H9 (cell line): ENCODE measurements at regions not wholly inside any gene's neighbourhood (a gene's known extent, or its start where the extent isn't known, plus 50 kb on each side); places are given as distances from the start of the nearest gene placed in this dataset.

ENCODE experiments used
- DNase-seq: peaks from one replicate; pipeline ENCODE4 v3.0.0-alpha.2; 2017
- H2AFZ ChIP-seq: one replicate; pipeline ENCODE4 v1.6.1; 2013; ENCODE audit warnings: mild to moderate bottlenecking, low read length, control low read depth, moderate library complexity
- H2AK5ac ChIP-seq: 2 replicates; pipeline ENCODE4 v1.6.1; 2013; ENCODE audit warnings: low read length, control low read depth, mixed read lengths; ENCODE audit not compliant: insufficient read length
- H2BK120ac ChIP-seq: one replicate; pipeline ENCODE4 v1.6.1; 2013; ENCODE audit warnings: low read depth, mild to moderate bottlenecking, low read length, control low read depth, inconsistent platforms; ENCODE audit not compliant: poor library complexity, severe bottlenecking
- H2BK12ac ChIP-seq: 2 replicates; pipeline ENCODE4 v1.6.1; 2013; ENCODE audit warnings: low read length, control low read depth, mixed read lengths, low read depth; ENCODE audit not compliant: insufficient read length
- H2BK15ac ChIP-seq: 2 replicates; pipeline ENCODE4 v1.6.1; 2013; ENCODE audit warnings: low read depth, low read length, control low read depth
- H2BK20ac ChIP-seq: one replicate; pipeline ENCODE4 v1.6.1; 2013; ENCODE audit warnings: low read depth, mild to moderate bottlenecking, low read length, control low read depth, inconsistent platforms; ENCODE audit not compliant: poor library complexity, severe bottlenecking
- H2BK5ac ChIP-seq: 2 replicates; pipeline ENCODE4 v1.6.1; 2013; ENCODE audit warnings: low read length, control low read depth, mixed read lengths; ENCODE audit not compliant: insufficient read length
- H3K14ac ChIP-seq: 2 replicates; pipeline ENCODE4 v1.6.1; 2013; ENCODE audit warnings: low read length, control low read depth; ENCODE audit not compliant: insufficient read depth
- H3K18ac ChIP-seq: 2 replicates; pipeline ENCODE4 v1.6.1; 2013; ENCODE audit warnings: low read depth, mild to moderate bottlenecking, mixed read lengths, low read length, control low read depth; ENCODE audit not compliant: insufficient read length
- H3K23ac ChIP-seq: 2 replicates; pipeline ENCODE4 v1.6.1; 2013; ENCODE audit warnings: low read length, control low read depth, mixed read lengths, low read depth; ENCODE audit not compliant: insufficient read length
- H3K23me2 ChIP-seq: 2 replicates; pipeline ENCODE4 v1.6.1; 2013; ENCODE audit warnings: low read depth, mild to moderate bottlenecking, mixed read lengths, low read length, control low read depth; ENCODE audit not compliant: insufficient read length, poor library complexity, severe bottlenecking
- H3K27ac ChIP-seq: 2 replicates; pipeline ENCODE4 v1.5.1; 2013; ENCODE audit warnings: low read length, control low read depth, mixed read lengths, low read depth; ENCODE audit not compliant: insufficient read length
- H3K27me3 ChIP-seq: 2 replicates; pipeline ENCODE4 v1.6.1; 2013; ENCODE audit warnings: low read length, control low read depth, inconsistent platforms; ENCODE audit not compliant: insufficient read depth
- H3K4ac ChIP-seq: 2 replicates; pipeline ENCODE4 v1.6.1; 2013; ENCODE audit warnings: low read depth, mild to moderate bottlenecking, control low read depth, inconsistent platforms, low read length, moderate library complexity
- H3K4me1 ChIP-seq: 2 replicates; pipeline ENCODE4 v1.6.1; 2013; ENCODE audit warnings: low read length, control low read depth, inconsistent platforms; ENCODE audit not compliant: insufficient read depth
- H3K4me2 ChIP-seq: 2 replicates; pipeline ENCODE4 v1.6.1; 2013; ENCODE audit warnings: low read length, control low read depth, mixed read lengths; ENCODE audit not compliant: insufficient read length, insufficient read depth
- H3K56ac ChIP-seq: 2 replicates; pipeline ENCODE4 v1.6.1; 2013; ENCODE audit warnings: low read depth, mild to moderate bottlenecking, mixed read lengths, low read length, control low read depth; ENCODE audit not compliant: insufficient read length
- H3K79me1 ChIP-seq: 2 replicates; pipeline ENCODE4 v1.6.1; 2013; ENCODE audit warnings: low read depth, mild to moderate bottlenecking, moderate library complexity, low read length, control low read depth, inconsistent platforms; ENCODE audit not compliant: insufficient read depth, poor library complexity, severe bottlenecking
- H3K79me2 ChIP-seq: 2 replicates; pipeline ENCODE4 v1.6.1; 2013; ENCODE audit warnings: low read length, control low read depth, inconsistent platforms; ENCODE audit not compliant: insufficient read depth
- H3K9ac ChIP-seq: 2 replicates; pipeline ENCODE4 v1.6.1; 2013; ENCODE audit warnings: low read length, control low read depth, mixed read lengths; ENCODE audit not compliant: insufficient read length; ENCODE audit errors: extremely low read depth
- H3K9me3 ChIP-seq: one replicate; pipeline ENCODE4 v1.6.1; 2013; ENCODE audit warnings: low read depth, low read length, inconsistent platforms; ENCODE audit not compliant: control insufficient read depth
- H3T11ph ChIP-seq: one replicate; pipeline ENCODE4 v1.6.1; 2013; ENCODE audit warnings: mild to moderate bottlenecking, low read length, control low read depth, inconsistent platforms
- H4K20me1 ChIP-seq: one replicate; pipeline ENCODE4 v1.6.1; 2013; ENCODE audit not compliant: control insufficient read depth, insufficient read length, insufficient read depth
- H4K5ac ChIP-seq: 2 replicates; pipeline ENCODE4 v1.6.1; 2013; ENCODE audit warnings: low read depth, mild to moderate bottlenecking, mixed read lengths, low read length, control low read depth; ENCODE audit not compliant: insufficient read length
- H4K8ac ChIP-seq: replicated peaks from 2 replicates; pipeline ENCODE4 v1.6.1; 2013; ENCODE audit warnings: low read length, control low read depth, mixed read lengths, low read depth; ENCODE audit not compliant: insufficient read length
- H4K91ac ChIP-seq: 2 replicates; pipeline ENCODE4 v1.6.1; 2013; ENCODE audit warnings: low read depth, mild to moderate bottlenecking, moderate library complexity, mixed read lengths, low read length, control low read depth; ENCODE audit not compliant: insufficient read length
- H3K27ac Mint-ChIP-seq, 3 experiments: 2 replicates in 2 of 3; 3 replicates in 1 of 3; pipeline ENCODE4 v1.8.0; 2020 to 2021; ENCODE audit warnings: mixed read lengths in 3 of 3, mild to moderate bottlenecking in 1 of 3, moderate library complexity in 1 of 3
- H3K27me3 Mint-ChIP-seq: 2 replicates; pipeline ENCODE4 v1.8.0; 2021; ENCODE audit warnings: low read depth, mild to moderate bottlenecking, moderate library complexity, mixed read lengths
- H3K36me3 Mint-ChIP-seq, 3 experiments: 2 replicates in 2 of 3; 3 replicates in 1 of 3; pipeline ENCODE4 v1.8.0; 2020 to 2021; ENCODE audit warnings: low read depth in 3 of 3, mixed read lengths in 3 of 3; ENCODE audit not compliant: insufficient read depth in 1 of 3
- H3K4me1 Mint-ChIP-seq, 2 experiments: 2 replicates each; pipeline ENCODE4 v1.8.0; 2020; ENCODE audit warnings: mixed read lengths in 2 of 2
- H3K4me3 Mint-ChIP-seq, 2 experiments: 2 replicates in 1 of 2; 3 replicates in 1 of 2; pipeline ENCODE4 v1.8.0; 2020 to 2021; ENCODE audit warnings: mild to moderate bottlenecking in 2 of 2, mixed read lengths in 2 of 2, moderate library complexity in 1 of 2
- H3K9me3 Mint-ChIP-seq, 2 experiments: 2 replicates in 1 of 2; 3 replicates in 1 of 2; pipeline ENCODE4 v1.8.0; 2020; ENCODE audit warnings: mild to moderate bottlenecking in 2 of 2, mixed read lengths in 2 of 2, moderate library complexity in 1 of 2
- CTCF ChIP-seq: fragments of 200-600 bp; sonication (generic); conservative IDR thresholded peaks from 3 replicates; pipeline ENCODE4 v1.8.0; 2021; ENCODE audit warnings: antibody characterized with exemption, mild to moderate bottlenecking
- WGBS: extraction: QIAGEN DNeasy Blood & Tissue Kit; methylation state at CpG from one replicate; pipeline ENCODE4 v1.1.7; 2013; ENCODE audit warnings: missing lambda C conversion rate, low lambda C conversion rate, mixed read lengths; ENCODE audit not compliant: insufficient read length; ENCODE audit errors: extremely low coverage; 5-methylcytosine and 5-hydroxymethylcytosine counted together

- Histone ChIP-seq H2AK5ac (no peak overlapping the region), H3K4me1 (no peaks in the 10 kb centered on the region), H2BK20ac (no peak overlapping the region), H2BK12ac (no peak overlapping the region), H2BK15ac (no peak overlapping the region), H2AFZ (no peak overlapping the region), H4K8ac (no peak overlapping the region), H3K18ac (no peak overlapping the region), H4K5ac (no peak overlapping the region), H4K91ac (no peak overlapping the region), H3K23me2 (no peaks in the 10 kb centered on the region), H2BK5ac (no peak overlapping the region), H3K27me3 (no peaks in the 10 kb centered on the region), H3K56ac (no peak overlapping the region), H4K20me1 (no peaks in the 10 kb centered on the region), H3T11ph (no peak overlapping the region), H3K79me1 (no peaks in the 10 kb centered on the region), H3K4ac (no peak overlapping the region), H3K27ac (no peak overlapping the region), H3K9ac (no peak overlapping the region), H3K4me2 (no peak overlapping the region), H3K14ac (no peak overlapping the region), H3K23ac (no peak overlapping the region), H3K9me3 (no peaks in the 10 kb centered on the region), H3K79me2 (no peaks in the 10 kb centered on the region), H2BK120ac (no peak overlapping the region)
- Mint-ChIP-seq H3K4me1 (no peaks in the 10 kb centered on the region), H3K9me3 (peaks cover 7 to 20% of the 10 kb centered on the region in 2 experiments), H3K4me3 (no peak overlapping the region), H3K27ac (no peak overlapping the region), H3K36me3 (peaks cover 0 to 8% (median 4%) of the 10 kb centered on the region in 3 experiments; a peak in 6 of 7 replicates), H3K27me3 (no peaks in the 10 kb centered on the region)
- TF ChIP-seq CTCF, result peak; percentile 81
- DNase-seq, result no peak
- WGBS, result no CpG with 5 or more reads among the region's 2 CpGs
Observed at GRCh38 chr14:81710232-81710845, 176.7 kb upstream of the SEL1L start.
